ENCODE measurements at regions not wholly inside any gene's neighbourhood (a gene's known extent, or its start where the extent isn't known, plus 50 kb on each side); places are given as distances from the start of the nearest gene placed in this dataset.

- peaks cover 1% of the 10 kb centered on the region for H3K9me3 Mint-ChIP-seq
- peaks cover 3% of the 10 kb centered on the region for H3K27me3 Mint-ChIP-seq (ENCODE audit: low read depth)
- H3K4me1 Mint-ChIP-seq (ENCODE audit: low read depth) = no peaks in the 10 kb centered on the region
- intact Hi-C loops (cut with micrococcal nuclease) = no loop called here
- H3K36me3 Mint-ChIP-seq (ENCODE audit: low read depth) = no peaks in the 10 kb centered on the region
- DNase-seq = no peak
- no peak overlapping the region for H3K27ac Mint-ChIP-seq
- no peak overlapping the region for H3K4me3 Mint-ChIP-seq
- CTCF ChIA-PET = no interaction called here
Observed at GRCh38 chr10:130652544-130652943, 516.4 kb downstream of the GLRX3 start.

GRCh38 chr10:130652964-130653578 lies 516.9 kb downstream of the GLRX3 start:
- H3K27me3 Mint-ChIP-seq (ENCODE audit: low read depth) = peaks cover 3% of the 10 kb centered on the region
- no peak overlapping the region for H3K27ac Mint-ChIP-seq
- H3K9me3 Mint-ChIP-seq = peaks cover 1% of the 10 kb centered on the region
- H3K36me3 Mint-ChIP-seq (ENCODE audit: low read depth) = no peaks in the 10 kb centered on the region
- no peak overlapping the region for H3K4me3 Mint-ChIP-seq
- no peak for DNase-seq
- CTCF ChIA-PET = no interaction called here
- no peaks in the 10 kb centered on the region for H3K4me1 Mint-ChIP-seq (ENCODE audit: low read depth)
- intact Hi-C loops (cut with micrococcal nuclease) = no loop called here

- H3K27me3 Mint-ChIP-seq (ENCODE audit: low read depth) = no peaks in the 10 kb centered on the region
- no peak overlapping the region for H3K27ac Mint-ChIP-seq
- no peaks in the 10 kb centered on the region for H3K36me3 Mint-ChIP-seq (ENCODE audit: low read depth)
- no peaks in the 10 kb centered on the region for H3K4me1 Mint-ChIP-seq (ENCODE audit: low read depth)
- H3K9me3 Mint-ChIP-seq = peaks cover 1% of the 10 kb centered on the region
- no peak overlapping the region for H3K4me3 Mint-ChIP-seq
- intact Hi-C loops (cut with micrococcal nuclease) = no loop called here
- CTCF ChIA-PET = no interaction called here
- no peak for DNase-seq
Observed at GRCh38 chr10:130654726-130655125, 518.5 kb downstream of the GLRX3 start.

- no peaks in the 10 kb centered on the region for H3K27me3 Mint-ChIP-seq (ENCODE audit: low read depth)
- H3K27ac Mint-ChIP-seq = no peak overlapping the region
- H3K9me3 Mint-ChIP-seq = no peaks in the 10 kb centered on the region
- DNase-seq = no peak
- intact Hi-C loops (cut with micrococcal nuclease) = no loop called here
- no peak overlapping the region for H3K4me3 Mint-ChIP-seq
- no peaks in the 10 kb centered on the region for H3K4me1 Mint-ChIP-seq (ENCODE audit: low read depth)
- H3K36me3 Mint-ChIP-seq (ENCODE audit: low read depth) = no peaks in the 10 kb centered on the region
- CTCF ChIA-PET = no interaction called here
Observed at GRCh38 chr10:130655313-130656186, 519.4 kb downstream of the GLRX3 start.

GRCh38 chr10:130656187-130656575 lies 520.0 kb downstream of the GLRX3 start:
- Mint-ChIP-seq H3K4me3 (no peak overlapping the region), H3K27me3 (ENCODE audit: low read depth) (no peaks in the 10 kb centered on the region), H3K36me3 (ENCODE audit: low read depth) (no peaks in the 10 kb centered on the region), H3K27ac (no peak overlapping the region), H3K4me1 (ENCODE audit: low read depth) (no peaks in the 10 kb centered on the region), H3K9me3 (no peaks in the 10 kb centered on the region)
- no peak for DNase-seq
- intact Hi-C loops (cut with micrococcal nuclease) = no loop called here
- CTCF ChIA-PET = no interaction called here

GRCh38 chr10:130656582-130657133 lies 520.5 kb downstream of the GLRX3 start:
- H3K9me3 Mint-ChIP-seq = no peaks in the 10 kb centered on the region
- intact Hi-C loops (cut with micrococcal nuclease) = no loop called here
- H3K27ac Mint-ChIP-seq = no peak overlapping the region
- no peak overlapping the region for H3K4me3 Mint-ChIP-seq
- no peaks in the 10 kb centered on the region for H3K27me3 Mint-ChIP-seq (ENCODE audit: low read depth)
- CTCF ChIA-PET = no interaction called here
- no peaks in the 10 kb centered on the region for H3K36me3 Mint-ChIP-seq (ENCODE audit: low read depth)
- H3K4me1 Mint-ChIP-seq (ENCODE audit: low read depth) = no peaks in the 10 kb centered on the region
- DNase-seq = no peak

- Mint-ChIP-seq H3K9me3 (no peaks in the 10 kb centered on the region), H3K27ac (no peak overlapping the region), H3K36me3 (ENCODE audit: low read depth) (no peaks in the 10 kb centered on the region), H3K4me1 (ENCODE audit: low read depth) (no peaks in the 10 kb centered on the region), H3K4me3 (no peak overlapping the region), H3K27me3 (ENCODE audit: low read depth) (no peaks in the 10 kb centered on the region)
- intact Hi-C loops (cut with micrococcal nuclease) = no loop called here
- no peak for DNase-seq
- CTCF ChIA-PET = no interaction called here
Observed at GRCh38 chr10:130658687-130659290, 522.6 kb downstream of the GLRX3 start.

GRCh38 chr10:130659528-130659927 lies 523.3 kb downstream of the GLRX3 start:
- H3K36me3 Mint-ChIP-seq (ENCODE audit: low read depth) = no peaks in the 10 kb centered on the region
- H3K27ac Mint-ChIP-seq = no peak overlapping the region
- H3K4me3 Mint-ChIP-seq = no peak overlapping the region
- no peaks in the 10 kb centered on the region for H3K27me3 Mint-ChIP-seq (ENCODE audit: low read depth)
- no peak for DNase-seq
- no peaks in the 10 kb centered on the region for H3K9me3 Mint-ChIP-seq
- no peaks in the 10 kb centered on the region for H3K4me1 Mint-ChIP-seq (ENCODE audit: low read depth)
- CTCF ChIA-PET = no interaction called here
- intact Hi-C loops (cut with micrococcal nuclease) = no loop called here

GRCh38 chr10:130660266-130660665 lies 524.1 kb downstream of the GLRX3 start:
- intact Hi-C loops (cut with micrococcal nuclease) = no loop called here
- no peak overlapping the region for H3K27ac Mint-ChIP-seq
- H3K9me3 Mint-ChIP-seq = no peaks in the 10 kb centered on the region
- CTCF ChIA-PET = no interaction called here
- no peaks in the 10 kb centered on the region for H3K27me3 Mint-ChIP-seq (ENCODE audit: low read depth)
- DNase-seq = no peak
- no peaks in the 10 kb centered on the region for H3K36me3 Mint-ChIP-seq (ENCODE audit: low read depth)
- no peak overlapping the region for H3K4me3 Mint-ChIP-seq
- no peaks in the 10 kb centered on the region for H3K4me1 Mint-ChIP-seq (ENCODE audit: low read depth)

GRCh38 chr10:130661419-130661818 lies 525.2 kb downstream of the GLRX3 start:
- intact Hi-C loops (cut with micrococcal nuclease) = no loop called here
- no peaks in the 10 kb centered on the region for H3K4me1 Mint-ChIP-seq (ENCODE audit: low read depth)
- H3K4me3 Mint-ChIP-seq = no peak overlapping the region
- no peaks in the 10 kb centered on the region for H3K36me3 Mint-ChIP-seq (ENCODE audit: low read depth)
- no peak overlapping the region for H3K27ac Mint-ChIP-seq
- CTCF ChIA-PET = no interaction called here
- H3K27me3 Mint-ChIP-seq (ENCODE audit: low read depth) = peaks cover 2% of the 10 kb centered on the region
- no peaks in the 10 kb centered on the region for H3K9me3 Mint-ChIP-seq
- DNase-seq = no peak

- Mint-ChIP-seq H3K27me3 (ENCODE audit: low read depth) (peaks cover 2% of the 10 kb centered on the region), H3K4me3 (no peak overlapping the region), H3K36me3 (ENCODE audit: low read depth) (no peaks in the 10 kb centered on the region), H3K9me3 (no peaks in the 10 kb centered on the region), H3K4me1 (ENCODE audit: low read depth) (no peaks in the 10 kb centered on the region), H3K27ac (no peak overlapping the region)
- DNase-seq = no peak
- intact Hi-C loops (cut with micrococcal nuclease) = no loop called here
- CTCF ChIA-PET = no interaction called here
Observed at GRCh38 chr10:130662775-130663174, 526.6 kb downstream of the GLRX3 start.

GRCh38 chr10:130664526-130664925 lies 528.3 kb downstream of the GLRX3 start:
- no peaks in the 10 kb centered on the region for H3K4me1 Mint-ChIP-seq (ENCODE audit: low read depth)
- CTCF ChIA-PET = no interaction called here
- no peaks in the 10 kb centered on the region for H3K36me3 Mint-ChIP-seq (ENCODE audit: low read depth)
- DNase-seq = no peak
- H3K9me3 Mint-ChIP-seq = no peaks in the 10 kb centered on the region
- H3K4me3 Mint-ChIP-seq = no peak overlapping the region
- intact Hi-C loops (cut with micrococcal nuclease) = no loop called here
- H3K27ac Mint-ChIP-seq = no peak overlapping the region
- peaks cover 2% of the 10 kb centered on the region for H3K27me3 Mint-ChIP-seq (ENCODE audit: low read depth)

- Mint-ChIP-seq H3K27me3 (ENCODE audit: low read depth) (peaks cover 2% of the 10 kb centered on the region), H3K27ac (no peak overlapping the region), H3K4me1 (ENCODE audit: low read depth) (no peaks in the 10 kb centered on the region), H3K9me3 (no peaks in the 10 kb centered on the region), H3K4me3 (no peak overlapping the region), H3K36me3 (ENCODE audit: low read depth) (no peaks in the 10 kb centered on the region)
- intact Hi-C loops (cut with micrococcal nuclease) = no loop called here
- no peak for DNase-seq
- CTCF ChIA-PET = no interaction called here
Observed at GRCh38 chr10:130666215-130666614, 530.0 kb downstream of the GLRX3 start.
